ENCODE measurements at regions not wholly inside any gene's neighbourhood (a gene's known extent, or its start where the extent isn't known, plus 50 kb on each side); places are given as distances from the start of the nearest gene placed in this dataset.

GRCh38 chr6:132964868-132965382, 150.6 kb downstream of the RPS12 start:
- H3K4me1 ChIP-seq = peaks cover 0 to 14% (median 9%) of the 10 kb centered on the region in 4 donors
- no peak for TF ChIP-seq CTCF (IDR thresholded peaks at IDR 0.05)
- intact Hi-C loops (cut with DNase I; ENCODE audit: low total_unique reads) = no loop called here
- no peak for DNase-seq
- no peak overlapping the region for H3K27ac ChIP-seq
- no peaks in the 10 kb centered on the region for H3K36me3 ChIP-seq
- no peaks in the 10 kb centered on the region for H3K27me3 ChIP-seq
- H3K4me3 ChIP-seq = no peak overlapping the region
- no peaks in the 10 kb centered on the region for H3K9me3 ChIP-seq

DNA sequence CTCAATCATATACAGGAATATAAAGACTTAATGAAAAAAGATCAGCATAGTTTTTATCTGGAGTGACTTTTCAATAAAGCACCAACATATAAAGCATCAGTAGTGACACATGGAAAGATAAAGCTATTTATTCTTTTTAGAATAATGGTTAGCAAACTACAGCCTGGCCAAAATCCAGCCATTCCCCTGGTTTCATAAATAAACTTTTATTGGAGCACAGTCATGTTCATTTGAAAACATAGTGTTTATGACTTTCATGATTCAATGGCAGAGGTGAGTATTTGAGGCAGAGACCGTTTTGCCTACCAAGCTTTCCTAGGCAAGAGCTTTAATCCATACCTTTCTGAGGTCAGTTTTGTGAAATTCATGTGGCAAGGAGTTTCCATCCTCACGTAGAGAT, 153.5 kb downstream of the RPS12 start:
- no peak overlapping the region for H3K4me3 ChIP-seq
- no peaks in the 10 kb centered on the region for H3K9me3 ChIP-seq
- no peaks in the 10 kb centered on the region for H3K36me3 ChIP-seq
- H3K4me1 ChIP-seq = peaks cover 0 to 14% (median 9%) of the 10 kb centered on the region in 4 donors
- no peak for DNase-seq
- no peak overlapping the region for H3K27ac ChIP-seq
- no peaks in the 10 kb centered on the region for H3K27me3 ChIP-seq
- TF ChIP-seq CTCF (IDR thresholded peaks at IDR 0.05) = no peak
- intact Hi-C loops (cut with DNase I; ENCODE audit: low total_unique reads) = no loop called here

GRCh38 chr6:132968419-132968950, 154.1 kb downstream of the RPS12 start:
- intact Hi-C loops (cut with DNase I; ENCODE audit: low total_unique reads) = no loop called here
- Histone ChIP-seq H3K36me3 (no peaks in the 10 kb centered on the region), H3K4me1 (peaks cover 0 to 14% (median 9%) of the 10 kb centered on the region in 4 donors)

DNA sequence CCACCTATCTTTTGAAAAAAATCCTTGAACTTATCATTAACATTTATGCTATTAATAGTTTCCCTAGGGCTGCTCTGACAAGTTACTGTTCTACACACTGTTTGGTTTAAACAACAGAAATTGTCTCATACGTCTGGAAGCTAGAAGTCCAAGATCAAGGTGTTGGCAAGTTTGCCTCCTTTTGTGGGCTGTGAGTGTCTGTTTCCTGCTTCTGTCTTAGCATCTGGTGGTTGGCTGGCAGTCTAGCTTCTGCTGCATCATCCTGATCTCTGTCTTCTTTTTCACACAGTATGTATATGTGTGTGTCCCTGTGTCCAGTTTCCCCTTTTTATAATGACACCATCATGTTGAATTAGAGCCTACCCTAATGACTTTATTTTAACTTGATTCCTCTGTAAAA, 154.8 kb downstream of the RPS12 start:
- Histone ChIP-seq H3K27ac (no peak overlapping the region), H3K9me3 (no peaks in the 10 kb centered on the region), H3K4me3 (no peak overlapping the region), H3K27me3 (no peaks in the 10 kb centered on the region), H3K36me3 (no peaks in the 10 kb centered on the region), H3K4me1 (peaks cover 0 to 11% (median 6%) of the 10 kb centered on the region in 4 donors)
- TF ChIP-seq CTCF (IDR thresholded peaks at IDR 0.05) = no peak
- intact Hi-C loops (cut with DNase I; ENCODE audit: low total_unique reads) = no loop called here
- no peak for DNase-seq

More at GRCh38 chr6:132968419-132968950, 154.1 kb downstream of the RPS12 start:
- Histone ChIP-seq H3K4me3 (no peak overlapping the region), H3K27me3 (no peaks in the 10 kb centered on the region), H3K9me3 (no peaks in the 10 kb centered on the region), H3K27ac (no peak overlapping the region)
- DNase-seq = no peak
- TF ChIP-seq CTCF (IDR thresholded peaks at IDR 0.05) = no peak

- Histone ChIP-seq H3K36me3 (no peaks in the 10 kb centered on the region), H3K4me1 (no peaks in the 10 kb centered on the region), H3K4me3 (no peak overlapping the region), H3K27me3 (no peaks in the 10 kb centered on the region), H3K9me3 (no peaks in the 10 kb centered on the region), H3K27ac (no peak overlapping the region)
- no peak for DNase-seq
- TF ChIP-seq CTCF (IDR thresholded peaks at IDR 0.05) = no peak
- intact Hi-C loops (cut with DNase I; ENCODE audit: low total_unique reads) = no loop called here
Observed at GRCh38 chr6:132971676-132972075, 157.3 kb downstream of the RPS12 start.

- no peaks in the 10 kb centered on the region for H3K9me3 ChIP-seq
- TF ChIP-seq CTCF (IDR thresholded peaks at IDR 0.05) = no peak
- H3K36me3 ChIP-seq = no peaks in the 10 kb centered on the region
- H3K27me3 ChIP-seq = no peaks in the 10 kb centered on the region
- no peak overlapping the region for H3K27ac ChIP-seq
- no peaks in the 10 kb centered on the region for H3K4me1 ChIP-seq
- no peak overlapping the region for H3K4me3 ChIP-seq
- DNase-seq = no peak
- intact Hi-C loops (cut with DNase I; ENCODE audit: low total_unique reads) = no loop called here
Observed at GRCh38 chr6:132972254-132972653, 157.9 kb downstream of the RPS12 start.

Data from tibial artery (tissue), 4 donors.